BLaER1 (cell line): ENCODE measurements at regions not wholly inside any gene's neighbourhood (a gene's known extent, or its start where the extent isn't known, plus 50 kb on each side); places are given as distances from the start of the nearest gene placed in this dataset.

ENCODE experiments used
- H3K27ac ChIP-seq: shearing (Covaris generic); formaldehyde crosslinking; 2 replicates; pipeline ENCODE4 v1.8.1; 2022
- H3K27me3 ChIP-seq: shearing (Covaris generic); formaldehyde crosslinking; 2 replicates; pipeline ENCODE4 v1.8.1; 2022
- H3K36me3 ChIP-seq: shearing (Covaris generic); formaldehyde crosslinking; 2 replicates; pipeline ENCODE4 v1.8.1; 2022
- H3K4me1 ChIP-seq: shearing (Covaris generic); formaldehyde crosslinking; 2 replicates; pipeline ENCODE4 v1.8.1; 2022
- H3K4me2 ChIP-seq: shearing (Covaris generic); formaldehyde crosslinking; 2 replicates; pipeline ENCODE4 v1.8.1; 2022
- H3K4me3 ChIP-seq: shearing (Covaris generic); formaldehyde crosslinking; 2 replicates; pipeline ENCODE4 v1.8.1; 2022
- H3K9ac ChIP-seq: shearing (Covaris generic); formaldehyde crosslinking; 2 replicates; pipeline ENCODE4 v1.8.1; 2022
- H3K9me3 ChIP-seq: shearing (Covaris generic); formaldehyde crosslinking; 2 replicates; pipeline ENCODE4 v1.8.1; 2022
- H4K20me1 ChIP-seq: shearing (Covaris generic); formaldehyde crosslinking; 2 replicates; pipeline ENCODE4 v1.8.1; 2022
- Cebpa-rat ChIP-seq: shearing (Covaris generic); IDR thresholded peaks from 2 replicates; pipeline ENCODE4 v1.8.1; 2022

DNA sequence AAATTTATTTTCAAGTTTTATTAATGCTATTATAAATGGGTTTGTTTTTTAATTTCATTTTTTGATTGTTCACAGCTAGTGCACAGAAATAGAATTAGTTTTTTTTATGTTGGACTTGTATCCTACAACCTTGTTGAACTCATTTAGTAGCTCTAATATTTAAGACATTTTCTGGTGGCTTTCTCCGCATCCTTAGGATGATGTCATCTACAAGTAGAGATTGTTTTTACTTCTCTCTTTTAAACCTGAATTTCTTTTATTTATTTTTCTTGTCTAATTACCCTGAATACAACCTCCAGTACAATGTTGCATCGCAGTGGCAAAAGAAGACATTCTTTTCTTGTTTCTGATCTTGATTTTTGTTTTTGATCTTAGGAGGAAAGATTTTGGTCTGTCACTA, 142.6 kb upstream of the PRDM1 start:
- no peak overlapping the region for H3K9ac ChIP-seq
- no peaks in the 10 kb centered on the region for H4K20me1 ChIP-seq
- H3K36me3 ChIP-seq, result no peaks in the 10 kb centered on the region
- H3K4me3 ChIP-seq, result no peak overlapping the region
- TF ChIP-seq Cebpa-rat, result no peak
- H3K9me3 ChIP-seq, result no peaks in the 10 kb centered on the region
- H3K27me3 ChIP-seq, result no peaks in the 10 kb centered on the region
- peaks cover 8% of the 10 kb centered on the region for H3K4me1 ChIP-seq
- H3K4me2 ChIP-seq, result no peak overlapping the region
- no peak overlapping the region for H3K27ac ChIP-seq

- Histone ChIP-seq H3K36me3 (no peaks in the 10 kb centered on the region), H3K9ac (no peak overlapping the region), H3K4me2 (no peak overlapping the region), H3K27ac (no peak overlapping the region), H3K9me3 (no peaks in the 10 kb centered on the region), H3K27me3 (no peaks in the 10 kb centered on the region), H4K20me1 (no peaks in the 10 kb centered on the region), H3K4me3 (no peak overlapping the region), H3K4me1 (peaks cover 8% of the 10 kb centered on the region)
- no peak for TF ChIP-seq Cebpa-rat
Measured at GRCh38 chr6:105941621-105942412, 144.3 kb upstream of the PRDM1 start.

GRCh38 chr6:105940990-105941389, 145.1 kb upstream of the PRDM1 start:
- TF ChIP-seq Cebpa-rat, result no peak
- Histone ChIP-seq H4K20me1 (no peaks in the 10 kb centered on the region), H3K4me3 (no peak overlapping the region), H3K27ac (no peak overlapping the region), H3K4me1 (peaks cover 8% of the 10 kb centered on the region), H3K36me3 (no peaks in the 10 kb centered on the region), H3K4me2 (no peak overlapping the region), H3K9me3 (no peaks in the 10 kb centered on the region), H3K9ac (no peak overlapping the region), H3K27me3 (no peaks in the 10 kb centered on the region)

DNA sequence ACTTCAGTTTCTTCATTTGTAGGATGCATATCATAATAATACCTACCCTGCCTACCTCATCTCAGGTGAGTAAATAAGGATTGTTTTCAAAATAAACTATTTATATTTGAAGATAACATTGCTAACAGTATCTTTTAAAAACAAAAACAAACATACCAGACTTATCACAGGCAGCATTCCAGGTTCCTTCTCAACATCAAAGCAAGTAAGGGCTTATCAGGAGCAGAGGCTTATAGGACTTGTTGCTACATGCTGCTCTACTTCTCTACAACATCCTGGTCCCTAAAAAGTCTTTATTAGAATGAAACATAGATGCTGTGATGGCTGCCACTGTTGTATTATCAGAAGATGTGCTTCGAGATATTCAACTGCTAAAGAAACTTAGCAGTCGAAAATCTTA, 149.2 kb upstream of the PRDM1 start:
- Histone ChIP-seq H3K4me2 (no peak overlapping the region), H3K27me3 (no peaks in the 10 kb centered on the region), H3K27ac (no peak overlapping the region), H3K4me1 (peaks cover 8% of the 10 kb centered on the region), H4K20me1 (no peaks in the 10 kb centered on the region), H3K9ac (no peak overlapping the region), H3K4me3 (no peak overlapping the region), H3K9me3 (no peaks in the 10 kb centered on the region), H3K36me3 (no peaks in the 10 kb centered on the region)
- no peak for TF ChIP-seq Cebpa-rat

- no peak for TF ChIP-seq Cebpa-rat
- Histone ChIP-seq H4K20me1 (no peaks in the 10 kb centered on the region), H3K4me1 (peaks cover 8% of the 10 kb centered on the region), H3K4me2 (no peak overlapping the region), H3K27me3 (no peaks in the 10 kb centered on the region), H3K36me3 (no peaks in the 10 kb centered on the region), H3K4me3 (no peak overlapping the region), H3K9ac (no peak overlapping the region), H3K9me3 (no peaks in the 10 kb centered on the region), H3K27ac (no peak overlapping the region)
Measured at GRCh38 chr6:105935416-105935815, 150.7 kb upstream of the PRDM1 start.

DNA sequence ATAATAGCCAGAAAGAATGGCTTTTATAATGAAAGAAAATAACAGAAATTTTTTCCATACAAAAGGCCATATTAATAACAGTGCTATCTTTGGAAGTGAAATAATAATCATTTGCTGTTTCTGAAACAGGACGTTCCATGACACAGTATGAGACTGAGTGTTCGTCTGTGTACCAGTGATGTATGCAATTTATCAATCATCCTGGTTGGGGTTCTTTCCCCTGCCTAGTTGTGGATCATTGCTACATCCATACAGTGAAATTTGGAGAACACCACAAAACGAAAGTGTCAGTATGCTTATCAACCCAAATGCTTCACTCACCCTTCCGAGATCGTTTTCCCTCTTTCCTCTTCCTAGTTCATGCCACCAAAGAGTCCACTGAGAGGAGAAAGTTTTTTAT, 151.4 kb upstream of the PRDM1 start:
- H3K9ac ChIP-seq, result no peak overlapping the region
- H3K27ac ChIP-seq, result no peak overlapping the region
- no peak overlapping the region for H3K4me3 ChIP-seq
- H3K36me3 ChIP-seq, result no peaks in the 10 kb centered on the region
- no peaks in the 10 kb centered on the region for H4K20me1 ChIP-seq
- no peak for TF ChIP-seq Cebpa-rat
- no peaks in the 10 kb centered on the region for H3K27me3 ChIP-seq
- H3K4me1 ChIP-seq, result peaks cover 8% of the 10 kb centered on the region
- H3K9me3 ChIP-seq, result no peaks in the 10 kb centered on the region
- no peak overlapping the region for H3K4me2 ChIP-seq

- Histone ChIP-seq H3K27ac (no peak overlapping the region), H3K4me1 (no peaks in the 10 kb centered on the region), H3K4me2 (no peak overlapping the region), H3K9ac (no peak overlapping the region), H4K20me1 (no peaks in the 10 kb centered on the region), H3K36me3 (no peaks in the 10 kb centered on the region), H3K4me3 (no peak overlapping the region), H3K27me3 (no peaks in the 10 kb centered on the region), H3K9me3 (no peaks in the 10 kb centered on the region)
- TF ChIP-seq Cebpa-rat, result no peak
Measured at GRCh38 chr6:105932440-105932839, 153.7 kb upstream of the PRDM1 start.

DNA sequence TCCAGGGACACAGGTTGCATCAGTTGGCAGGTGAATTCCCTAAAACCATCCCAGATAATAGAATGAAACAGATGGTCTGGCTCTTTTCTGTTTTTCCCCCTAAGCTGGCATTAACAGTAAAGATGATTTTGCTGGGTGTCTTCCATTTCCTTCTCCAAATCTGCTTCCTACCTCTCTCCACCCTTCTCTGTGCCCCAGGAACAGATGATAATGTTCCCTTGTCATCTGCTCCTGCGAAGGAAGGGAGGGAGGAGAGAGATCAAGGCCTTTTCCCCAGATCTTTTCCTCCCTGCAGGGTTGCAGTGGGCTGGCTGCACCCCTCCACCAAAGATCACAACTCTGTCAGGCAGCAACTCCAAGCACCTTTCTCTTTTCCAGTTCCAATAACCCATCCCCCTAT, 156.5 kb upstream of the PRDM1 start:
- Histone ChIP-seq H3K9me3 (no peaks in the 10 kb centered on the region), H3K27ac (no peak overlapping the region), H4K20me1 (no peaks in the 10 kb centered on the region), H3K4me1 (no peaks in the 10 kb centered on the region), H3K27me3 (no peaks in the 10 kb centered on the region), H3K4me2 (no peak overlapping the region), H3K4me3 (no peak overlapping the region), H3K9ac (no peak overlapping the region), H3K36me3 (no peaks in the 10 kb centered on the region)
- no peak for TF ChIP-seq Cebpa-rat

GRCh38 chr6:105926318-105926717, 159.8 kb upstream of the PRDM1 start:
- TF ChIP-seq Cebpa-rat, result no peak
- no peaks in the 10 kb centered on the region for H3K27me3 ChIP-seq

GRCh38 chr6:105925706-105926105, 160.4 kb upstream of the PRDM1 start:
- no peak for TF ChIP-seq Cebpa-rat
- Histone ChIP-seq H3K27me3 (no peaks in the 10 kb centered on the region), H3K4me2 (no peak overlapping the region), H3K9ac (no peak overlapping the region), H4K20me1 (no peaks in the 10 kb centered on the region), H3K36me3 (no peaks in the 10 kb centered on the region), H3K4me1 (no peaks in the 10 kb centered on the region), H3K27ac (no peak overlapping the region), H3K9me3 (no peaks in the 10 kb centered on the region), H3K4me3 (no peak overlapping the region)

More at GRCh38 chr6:105926318-105926717, 159.8 kb upstream of the PRDM1 start:
- Histone ChIP-seq H3K9ac (no peak overlapping the region), H3K36me3 (no peaks in the 10 kb centered on the region), H3K9me3 (no peaks in the 10 kb centered on the region), H3K4me1 (no peaks in the 10 kb centered on the region), H3K27ac (no peak overlapping the region), H4K20me1 (no peaks in the 10 kb centered on the region), H3K4me3 (no peak overlapping the region), H3K4me2 (no peak overlapping the region)

GRCh38 chr6:105921781-105922180, 164.4 kb upstream of the PRDM1 start:
- no peaks in the 10 kb centered on the region for H4K20me1 ChIP-seq
- TF ChIP-seq Cebpa-rat, result no peak
- no peak overlapping the region for H3K27ac ChIP-seq
- no peak overlapping the region for H3K4me2 ChIP-seq
- H3K9ac ChIP-seq, result no peak overlapping the region
- no peaks in the 10 kb centered on the region for H3K27me3 ChIP-seq
- no peaks in the 10 kb centered on the region for H3K36me3 ChIP-seq
- no peaks in the 10 kb centered on the region for H3K4me1 ChIP-seq
- H3K9me3 ChIP-seq, result no peaks in the 10 kb centered on the region
- no peak overlapping the region for H3K4me3 ChIP-seq
